ENCODE measurements at regions not wholly inside any gene's neighbourhood (a gene's known extent, or its start where the extent isn't known, plus 50 kb on each side); places are given as distances from the start of the nearest gene placed in this dataset.

GRCh38 chr9:108684288-108685025, 171.3 kb downstream of the ACTL7B start:
- H3K27me3 Mint-ChIP-seq: no peaks in the 10 kb centered on the region
- ATAC-seq (ENCODE audit: low read depth): no peak
- H3K4me1 Mint-ChIP-seq: no peaks in the 10 kb centered on the region
- H2AFZ ChIP-seq (ENCODE audit: insufficient read depth, low read depth, low read length, poor library complexity, severe bottlenecking): no peak overlapping the region
- peaks cover 4% of the 10 kb centered on the region for H3K9me3 Mint-ChIP-seq (ENCODE audit: insufficient read depth)
- TF ChIP-seq EZH2 (IDR thresholded peaks at IDR 0.05; ENCODE audit: borderline replicate concordance, insufficient read depth, low read depth, low read length, poor library complexity, severe bottlenecking) (no peak), CTCF (IDR thresholded peaks at IDR 0.05) (no peak)
- no peaks in the 10 kb centered on the region for H3K4me1 ChIP-seq (ENCODE audit: control insufficient read depth in 2 of 2, insufficient read depth in 2 of 2, low read length in 2 of 2)
- no peak for DNase-seq
- CTCF ChIA-PET: no interaction called here
- H3K4me3 ChIP-seq (ENCODE audit: control extremely low read depth in 1 of 5, extremely low read depth in 1 of 5, insufficient read depth in 1 of 5, low read depth in 2 of 5, low read length in 4 of 5): no peak overlapping the region
- no peak overlapping the region for H3K9ac ChIP-seq (ENCODE audit: low read length)
- WGBS (ENCODE audit: insufficient coverage): 80% methylated on average over 1 of the region's 4 CpGs
- no peaks in the 10 kb centered on the region for H3K79me2 ChIP-seq (ENCODE audit: control insufficient read depth, insufficient read depth, low read length)
- H3K27ac ChIP-seq (ENCODE audit: low read length in 2 of 2): no peak overlapping the region
- H3K27ac Mint-ChIP-seq: no peak overlapping the region
- H4K20me1 ChIP-seq (ENCODE audit: control insufficient read depth, insufficient read depth, low read length, poor library complexity, severe bottlenecking): no peaks in the 10 kb centered on the region
- no peak overlapping the region for H3K4me2 ChIP-seq (replicated peaks; ENCODE audit: low read depth, low read length, poor library complexity, severe bottlenecking)
- H3K36me3 ChIP-seq (replicated peaks in 1 of 2; ENCODE audit: control extremely low read depth in 1 of 2, control insufficient read depth in 1 of 2, extremely low read depth in 1 of 2, insufficient read depth in 2 of 2, low read length in 1 of 2): no peaks in the 10 kb centered on the region
- POLR2A ChIA-PET: interaction anchor here (0.7 kb wide), 1 partner anchor 10 kb away, joined by 4 read pairs; no protein-coding TSS in a partner anchor
- H3K27me3 ChIP-seq (replicated peaks in 1 of 4; ENCODE audit: control extremely low read depth in 1 of 4, control insufficient read depth in 3 of 4, insufficient read depth in 4 of 4, low read length in 3 of 4): no peaks in the 10 kb centered on the region
- intact Hi-C loops (cut with micrococcal nuclease): no loop called here
- no peak overlapping the region for H3K4me3 Mint-ChIP-seq
- peaks cover 0 to 8% (median 4%) of the 10 kb centered on the region in 3 donors for H3K9me3 ChIP-seq (ENCODE audit: control extremely low read depth in 1 of 3, control insufficient read depth in 2 of 3, insufficient read depth in 1 of 3, low read length in 2 of 3)

- no peaks in the 10 kb centered on the region for H4K20me1 ChIP-seq (ENCODE audit: control insufficient read depth, insufficient read depth, low read length, poor library complexity, severe bottlenecking)
- ChIA-PET POLR2A (no interaction called here), CTCF (no interaction called here)
- peaks cover 4% of the 10 kb centered on the region for H3K9me3 Mint-ChIP-seq (ENCODE audit: insufficient read depth)
- no peak overlapping the region for H2AFZ ChIP-seq (ENCODE audit: insufficient read depth, low read depth, low read length, poor library complexity, severe bottlenecking)
- no peak for ATAC-seq (ENCODE audit: low read depth)
- no peak overlapping the region for H3K4me2 ChIP-seq (replicated peaks; ENCODE audit: low read depth, low read length, poor library complexity, severe bottlenecking)
- no CpG with 5 or more reads among the region's 5 CpGs for WGBS (ENCODE audit: insufficient coverage)
- intact Hi-C loops (cut with micrococcal nuclease): no loop called here
- H3K27ac ChIP-seq (ENCODE audit: low read length in 2 of 2): no peak overlapping the region
- no peak overlapping the region for H3K27ac Mint-ChIP-seq
- H3K27me3 ChIP-seq (replicated peaks in 1 of 4; ENCODE audit: control extremely low read depth in 1 of 4, control insufficient read depth in 3 of 4, insufficient read depth in 4 of 4, low read length in 3 of 4): no peaks in the 10 kb centered on the region
- peaks cover 0 to 8% (median 4%) of the 10 kb centered on the region in 3 donors for H3K9me3 ChIP-seq (ENCODE audit: control extremely low read depth in 1 of 3, control insufficient read depth in 2 of 3, insufficient read depth in 1 of 3, low read length in 2 of 3)
- H3K4me3 ChIP-seq (ENCODE audit: control extremely low read depth in 1 of 5, extremely low read depth in 1 of 5, insufficient read depth in 1 of 5, low read depth in 2 of 5, low read length in 4 of 5): no peak overlapping the region
- H3K36me3 ChIP-seq (replicated peaks in 1 of 2; ENCODE audit: control extremely low read depth in 1 of 2, control insufficient read depth in 1 of 2, extremely low read depth in 1 of 2, insufficient read depth in 2 of 2, low read length in 1 of 2): no peaks in the 10 kb centered on the region
- H3K79me2 ChIP-seq (ENCODE audit: control insufficient read depth, insufficient read depth, low read length): no peaks in the 10 kb centered on the region
- H3K4me3 Mint-ChIP-seq: no peak overlapping the region
- TF ChIP-seq CTCF (IDR thresholded peaks at IDR 0.05) (no peak), EZH2 (IDR thresholded peaks at IDR 0.05; ENCODE audit: borderline replicate concordance, insufficient read depth, low read depth, low read length, poor library complexity, severe bottlenecking) (no peak)
- H3K4me1 Mint-ChIP-seq: no peaks in the 10 kb centered on the region
- DNase-seq: no peak
- no peaks in the 10 kb centered on the region for H3K4me1 ChIP-seq (ENCODE audit: control insufficient read depth in 2 of 2, insufficient read depth in 2 of 2, low read length in 2 of 2)
- H3K27me3 Mint-ChIP-seq: no peaks in the 10 kb centered on the region
- no peak overlapping the region for H3K9ac ChIP-seq (ENCODE audit: low read length)
These were observed 172.5 kb downstream of the ACTL7B start for GRCh38 chr9:108683245-108683644.

All from B cell (primary cell).